PC-3 (cell line): ENCODE measurements at regions not wholly inside any gene's neighbourhood (a gene's known extent, or its start where the extent isn't known, plus 50 kb on each side); places are given as distances from the start of the nearest gene placed in this dataset.

ENCODE experiments used
- ATAC-seq: fragments of 200-7000 bp; cut with Tn5 transposase; 2 replicates; pipeline ENCODE4 v1.9.1; 2020; ENCODE audit warnings: mild to moderate bottlenecking, moderate library complexity
- BruUV-seq: library from RNA; stranded (reverse); fragments of 400-500 nt; replicated peaks from 2 replicates; lab custom pipeline; 2021; lab: Mats Ljungman, UMichigan
- CTCF ChIA-PET: fragments of 300-600 bp; sonication (Branson Sonifier 250); formaldehyde crosslinking; loops from one replicate; lab custom pipeline; 2022; ENCODE audit warnings: antibody characterized with exemption; lab: Charles Lee
- POLR2A ChIA-PET: fragments of 300-600 bp; sonication (Branson Sonifier 250); formaldehyde crosslinking; loops from one replicate; lab custom pipeline; 2022; ENCODE audit warnings: antibody characterized with exemption; ENCODE audit not compliant: unreplicated experiment; lab: Charles Lee
- DNase-seq: peaks from one replicate; pipeline ENCODE4 v3.0.0-alpha.2; 2015
- H2AFZ ChIP-seq: fragments of 300-600 bp; sonication (generic); 2 replicates; pipeline ENCODE4 v1.6.0; 2016; ENCODE audit warnings: antibody characterized with exemption, low read length
- H3F3A ChIP-seq: fragments of 300-600 bp; sonication (generic); one replicate; pipeline ENCODE4 v1.6.0; 2017; ENCODE audit warnings: antibody characterized with exemption, low read length, control low read depth, mild to moderate bottlenecking; ENCODE audit not compliant: unreplicated experiment
- H3K27ac ChIP-seq: fragments of 300-600 bp; sonication (generic); 2 replicates; pipeline ENCODE4 v1.5.1; 2016; ENCODE audit warnings: mild to moderate bottlenecking, low read length
- H3K27me3 ChIP-seq: fragments of 300-600 bp; sonication (generic); 2 replicates; pipeline ENCODE4 v1.6.1; 2016; ENCODE audit warnings: low read length, mixed read lengths
- H3K36me3 ChIP-seq: fragments of 300-600 bp; sonication (generic); 2 replicates; pipeline ENCODE4 v1.6.1; 2016; ENCODE audit warnings: low read depth, mixed run types, low read length, mixed read lengths
- H3K4me1 ChIP-seq: fragments of 300-600 bp; sonication (generic); 2 replicates; pipeline ENCODE4 v1.5.1; 2016; ENCODE audit warnings: low read length; ENCODE audit not compliant: insufficient read depth
- H3K4me2 ChIP-seq: fragments of 300-600 bp; sonication (generic); 2 replicates; pipeline ENCODE4 v1.6.0; 2016; ENCODE audit warnings: low read length
- H3K4me3 ChIP-seq: fragments of 300-600 bp; sonication (generic); 2 replicates; pipeline ENCODE4 v1.5.1; 2016; ENCODE audit warnings: mild to moderate bottlenecking, low read length, mixed read lengths
- H3K79me2 ChIP-seq: fragments of 300-600 bp; sonication (generic); 2 replicates; pipeline ENCODE4 v1.6.1; 2017; ENCODE audit warnings: low read length, mixed read lengths
- H3K9ac ChIP-seq: fragments of 300-600 bp; sonication (generic); 2 replicates; pipeline ENCODE4 v1.6.0; 2016; ENCODE audit warnings: mild to moderate bottlenecking, low read length
- H3K9me2 ChIP-seq: fragments of 300-600 bp; sonication (generic); replicated peaks from 2 replicates; pipeline ENCODE4 v1.6.1; 2016; ENCODE audit warnings: mixed run types, low read length, mixed read lengths
- H3K9me3 ChIP-seq: fragments of 300-600 bp; sonication (generic); 2 replicates; pipeline ENCODE4 v1.6.1; 2016; ENCODE audit warnings: low read length, mixed read lengths
- H4K20me1 ChIP-seq: fragments of 300-600 bp; sonication (generic); 2 replicates; pipeline ENCODE4 v1.6.1; 2016; ENCODE audit warnings: low read length, mixed read lengths
- EZH2 ChIP-seq: fragments of 300-600 bp; sonication (generic); IDR thresholded peaks from one replicate; pipeline ENCODE4 v1.6.1; 2017; ENCODE audit warnings: antibody characterized with exemption, mild to moderate bottlenecking, low read length; ENCODE audit not compliant: unreplicated experiment
- EZH2phosphoT487 ChIP-seq: fragments of 300-600 bp; sonication (generic); IDR thresholded peaks from 2 replicates; pipeline ENCODE4 v1.6.1; 2018; ENCODE audit warnings: mild to moderate bottlenecking, antibody characterized with exemption, low read length, borderline replicate concordance
- intact Hi-C: fragments of 100-400 bp; cut with micrococcal nuclease; formaldehyde crosslinking; loops from 2 replicates; pipeline ENCODE4 v1.9.0; 2023
- TF ChIP-seq, protein P1 (sequence below): fragments of 300-600 bp; sonication (generic); conservative IDR thresholded peaks from 2 replicates; pipeline ENCODE4 v1.5.1; 2017; ENCODE audit warnings: antibody characterized with exemption, low read depth, mild to moderate bottlenecking, low read length

DNA sequence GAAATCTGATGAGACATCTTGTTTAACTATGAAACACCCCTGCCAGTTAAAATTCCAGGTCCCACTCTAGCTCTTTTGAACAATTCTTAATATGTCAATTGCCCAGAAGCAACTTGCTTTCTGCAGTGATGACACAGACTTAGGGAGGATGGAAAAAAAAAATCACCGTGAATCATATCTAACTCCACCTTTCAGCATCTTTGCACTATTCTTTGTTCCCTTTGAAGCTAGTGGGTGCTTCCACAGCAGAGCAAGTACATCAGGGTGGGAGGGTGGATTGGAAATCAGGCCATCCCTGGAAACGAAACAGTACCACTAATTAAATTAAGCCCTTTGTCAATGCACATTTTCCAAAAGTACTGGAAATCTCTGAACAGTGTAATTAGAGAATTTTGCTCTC is 324.3 kb upstream of the MEIS1 start:
- POLR2A ChIA-PET: no interaction called here
- Histone ChIP-seq H3K36me3 (no peaks in the 10 kb centered on the region), H3K27ac (no peak overlapping the region), H2AFZ (no peak overlapping the region), H3K9me3 (no peaks in the 10 kb centered on the region), H3K27me3 (peaks cover 17% of the 10 kb centered on the region), H3K4me1 (no peaks in the 10 kb centered on the region), H3K9ac (no peak overlapping the region), H3K4me2 (no peak overlapping the region), H3K9me2 (no peaks in the 10 kb centered on the region), H4K20me1 (no peaks in the 10 kb centered on the region), H3K4me3 (no peak overlapping the region), H3F3A (no peaks in the 10 kb centered on the region), H3K79me2 (no peaks in the 10 kb centered on the region)
- ATAC-seq (no peak), DNase-seq (no peak)
- intact Hi-C loops: no loop called here
- CTCF ChIA-PET: no interaction called here
- TF ChIP-seq EZH2 (no peak), EZH2phosphoT487 (no peak)
- TF ChIP-seq, protein P1, sequence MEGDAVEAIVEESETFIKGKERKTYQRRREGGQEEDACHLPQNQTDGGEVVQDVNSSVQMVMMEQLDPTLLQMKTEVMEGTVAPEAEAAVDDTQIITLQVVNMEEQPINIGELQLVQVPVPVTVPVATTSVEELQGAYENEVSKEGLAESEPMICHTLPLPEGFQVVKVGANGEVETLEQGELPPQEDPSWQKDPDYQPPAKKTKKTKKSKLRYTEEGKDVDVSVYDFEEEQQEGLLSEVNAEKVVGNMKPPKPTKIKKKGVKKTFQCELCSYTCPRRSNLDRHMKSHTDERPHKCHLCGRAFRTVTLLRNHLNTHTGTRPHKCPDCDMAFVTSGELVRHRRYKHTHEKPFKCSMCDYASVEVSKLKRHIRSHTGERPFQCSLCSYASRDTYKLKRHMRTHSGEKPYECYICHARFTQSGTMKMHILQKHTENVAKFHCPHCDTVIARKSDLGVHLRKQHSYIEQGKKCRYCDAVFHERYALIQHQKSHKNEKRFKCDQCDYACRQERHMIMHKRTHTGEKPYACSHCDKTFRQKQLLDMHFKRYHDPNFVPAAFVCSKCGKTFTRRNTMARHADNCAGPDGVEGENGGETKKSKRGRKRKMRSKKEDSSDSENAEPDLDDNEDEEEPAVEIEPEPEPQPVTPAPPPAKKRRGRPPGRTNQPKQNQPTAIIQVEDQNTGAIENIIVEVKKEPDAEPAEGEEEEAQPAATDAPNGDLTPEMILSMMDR: no peak
- no TSS peak for BruUV-seq

- peaks cover 20% of the 10 kb centered on the region for H3K27me3 ChIP-seq
- H3K9me2 ChIP-seq: no peaks in the 10 kb centered on the region
- DNase-seq (no peak), ATAC-seq (no peak)
- H2AFZ ChIP-seq: no peak overlapping the region
- H3F3A ChIP-seq: no peaks in the 10 kb centered on the region
- ChIA-PET POLR2A (no interaction called here), CTCF (no interaction called here)
- H3K36me3 ChIP-seq: no peaks in the 10 kb centered on the region
- no TSS peak for BruUV-seq
- H3K27ac ChIP-seq: no peak overlapping the region
- no peak overlapping the region for H3K4me2 ChIP-seq
- no peak overlapping the region for H3K9ac ChIP-seq
- no peak overlapping the region for H3K4me3 ChIP-seq
- H4K20me1 ChIP-seq: no peaks in the 10 kb centered on the region
- no peaks in the 10 kb centered on the region for H3K79me2 ChIP-seq
- intact Hi-C loops: no loop called here
- H3K4me1 ChIP-seq: no peaks in the 10 kb centered on the region
- H3K9me3 ChIP-seq: no peaks in the 10 kb centered on the region
- TF ChIP-seq EZH2phosphoT487 (no peak), EZH2 (no peak)
- TF ChIP-seq, protein P1: no peak
Observed at GRCh38 chr2:66110086-66110485, 324.8 kb upstream of the MEIS1 start.

DNA sequence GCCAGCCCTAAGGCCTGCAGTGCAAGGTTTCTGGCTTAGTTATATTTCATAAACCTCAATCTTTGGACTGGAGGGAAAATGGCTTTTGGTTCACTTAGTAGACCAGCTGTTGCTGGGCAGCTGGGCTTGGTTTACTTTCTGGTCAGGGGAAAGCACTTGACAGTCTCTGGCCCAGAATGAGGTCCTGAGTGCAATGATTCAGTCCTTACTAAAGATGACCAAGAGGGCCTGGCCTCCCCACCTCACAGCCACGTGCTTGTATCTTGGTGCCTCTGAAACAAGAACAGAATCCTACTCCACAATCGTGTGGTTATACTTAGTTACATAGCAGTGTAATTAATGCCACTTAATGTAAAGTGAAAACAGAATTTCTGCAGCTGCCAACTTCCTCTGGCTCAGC is 325.5 kb upstream of the MEIS1 start:
- Histone ChIP-seq H3K4me1 (no peaks in the 10 kb centered on the region), H3K9ac (no peak overlapping the region), H3K9me3 (no peaks in the 10 kb centered on the region), H3F3A (no peaks in the 10 kb centered on the region), H3K9me2 (no peaks in the 10 kb centered on the region), H3K27ac (no peak overlapping the region), H2AFZ (no peak overlapping the region), H3K79me2 (no peaks in the 10 kb centered on the region), H3K4me3 (no peak overlapping the region), H4K20me1 (no peaks in the 10 kb centered on the region), H3K27me3 (peaks cover 23% of the 10 kb centered on the region; the same call in 1 of the 2 replicates), H3K4me2 (no peak overlapping the region), H3K36me3 (no peaks in the 10 kb centered on the region)
- no TSS peak for BruUV-seq
- no peak for ATAC-seq
- TF ChIP-seq, protein P1: no peak
- TF ChIP-seq EZH2 (no peak), EZH2phosphoT487 (no peak)
- ChIA-PET POLR2A (no interaction called here), CTCF (no interaction called here)
- intact Hi-C loops: no loop called here
- no peak for DNase-seq
